IMR-90 (cell line): ENCODE measurements at regions not wholly inside any gene's neighbourhood (a gene's known extent, or its start where the extent isn't known, plus 50 kb on each side); places are given as distances from the start of the nearest gene placed in this dataset.

Source experiments
- ATAC-seq: fragments of 200-7000 bp; cut with Tn5 transposase; 2 replicates; pipeline ENCODE4 v1.9.1; 2020; ENCODE audit warnings: low read depth, mild to moderate bottlenecking, moderate library complexity
- BruUV-seq: library from RNA; stranded (reverse); fragments of 400-500 nt; replicated peaks from 2 replicates; lab custom pipeline; 2021; lab: Mats Ljungman, UMichigan
- CTCF ChIA-PET: fragments of 300-600 bp; formaldehyde crosslinking; extraction: SDS; loops from one replicate; lab custom pipeline; 2021; ENCODE audit warnings: antibody characterized with exemption; lab: Yijun Ruan, JAX
- POLR2A ChIA-PET: fragments of 300-600 bp; sonication (Branson Sonifier 250); formaldehyde crosslinking; loops from one replicate; lab custom pipeline; 2022; ENCODE audit warnings: antibody characterized with exemption; ENCODE audit not compliant: unreplicated experiment; lab: Charles Lee
- DNase-seq: peaks from one replicate; pipeline ENCODE4 v3.0.0; 2013
- H2AFZ ChIP-seq: replicated peaks from 2 replicates; pipeline ENCODE3; 2013; ENCODE audit warnings: low read length, mild to moderate bottlenecking; ENCODE audit not compliant: poor library complexity
- H2AK5ac ChIP-seq: 2 replicates; pipeline ENCODE4 v1.6.1; 2013; ENCODE audit warnings: low read depth, low read length, inconsistent platforms
- H2AK9ac ChIP-seq: replicated peaks from 2 replicates; pipeline ENCODE3; 2013; ENCODE audit warnings: mild to moderate bottlenecking, low read depth, low read length, moderate library complexity; ENCODE audit not compliant: poor library complexity
- H2BK120ac ChIP-seq: 2 replicates; pipeline ENCODE4 v1.6.1; 2013; ENCODE audit warnings: low read depth, low read length, inconsistent platforms
- H2BK15ac ChIP-seq: 3 replicates; pipeline ENCODE4 v1.6.1; 2013; ENCODE audit warnings: low read depth, low read length, inconsistent platforms
- H2BK20ac ChIP-seq: 2 replicates; pipeline ENCODE4 v1.6.1; 2013; ENCODE audit warnings: low read depth, mild to moderate bottlenecking, inconsistent platforms, low read length, moderate library complexity
- H2BK5ac ChIP-seq: 2 replicates; pipeline ENCODE4 v1.6.1; 2013; ENCODE audit warnings: mild to moderate bottlenecking, low read depth, low read length, inconsistent platforms; ENCODE audit not compliant: poor library complexity, severe bottlenecking
- H3K14ac ChIP-seq: replicated peaks from 2 replicates; pipeline ENCODE4 v1.6.1; 2013; ENCODE audit warnings: low read depth, low read length, inconsistent platforms
- H3K18ac ChIP-seq: 2 replicates; pipeline ENCODE4 v1.6.1; 2013; ENCODE audit warnings: low read depth, low read length, control low read depth
- H3K23ac ChIP-seq: 2 replicates; pipeline ENCODE4 v1.6.1; 2013; ENCODE audit warnings: low read depth, low read length, inconsistent platforms
- H3K27ac ChIP-seq: 2 replicates; pipeline ENCODE4 v1.5.1; 2013; ENCODE audit warnings: mild to moderate bottlenecking, control low read depth, low read length; ENCODE audit not compliant: insufficient read depth
- H3K27me3 ChIP-seq: 2 replicates; pipeline ENCODE4 v1.6.1; 2013; ENCODE audit warnings: low read length; ENCODE audit not compliant: control insufficient read depth, insufficient read depth
- H3K36me3 ChIP-seq: 2 replicates; pipeline ENCODE4 v1.6.1; 2013; ENCODE audit warnings: low read length, mixed read lengths; ENCODE audit not compliant: control insufficient read depth, insufficient read depth
- H3K4ac ChIP-seq: 2 replicates; pipeline ENCODE4 v1.6.1; 2013; ENCODE audit warnings: low read depth, low read length, inconsistent platforms
- H3K4me1 ChIP-seq: 2 replicates; pipeline ENCODE4 v1.6.1; 2013; ENCODE audit warnings: low read length, mixed read lengths; ENCODE audit not compliant: control insufficient read depth, insufficient read depth
- H3K4me2 ChIP-seq: 2 replicates; pipeline ENCODE4 v1.6.1; 2013; ENCODE audit warnings: low read depth, mild to moderate bottlenecking, control low read depth, low read length, moderate library complexity
- H3K4me3 ChIP-seq: 2 replicates; pipeline ENCODE4 v1.5.1; 2013; ENCODE audit warnings: low read depth, mild to moderate bottlenecking, control low read depth, low read length, moderate library complexity; ENCODE audit not compliant: insufficient read depth
- H3K56ac ChIP-seq: 2 replicates; pipeline ENCODE4 v1.6.1; 2013; ENCODE audit warnings: low read length, inconsistent platforms; ENCODE audit not compliant: insufficient read depth; ENCODE audit errors: extremely low read depth
- H3K79me1 ChIP-seq, 2 experiments: 2 replicates each; pipeline ENCODE4 v1.6.1; 2013; ENCODE audit warnings: low read length in 2 of 2, inconsistent platforms in 1 of 2, low read depth in 1 of 2
- H3K9ac ChIP-seq: 2 replicates; pipeline ENCODE4 v1.6.1; 2013; ENCODE audit warnings: low read depth, low read length, control low read depth
- H3K9me1 ChIP-seq: 2 replicates; pipeline ENCODE4 v1.6.1; 2013; ENCODE audit warnings: low read length, inconsistent platforms; ENCODE audit not compliant: insufficient read depth
- H3K9me3 ChIP-seq: 2 replicates; pipeline ENCODE4 v1.6.1; 2013; ENCODE audit warnings: low read length; ENCODE audit not compliant: control insufficient read depth, insufficient read depth
- H4K20me1 ChIP-seq: 2 replicates; pipeline ENCODE4 v1.6.1; 2013; ENCODE audit warnings: low read length, inconsistent platforms; ENCODE audit not compliant: insufficient read depth
- H4K5ac ChIP-seq: 2 replicates; pipeline ENCODE4 v1.6.1; 2013; ENCODE audit warnings: mild to moderate bottlenecking, low read depth, low read length, control low read depth
- H4K8ac ChIP-seq, 2 experiments: 2 replicates each; pipeline ENCODE4 v1.6.1; 2013; ENCODE audit warnings: low read depth in 2 of 2, low read length in 2 of 2, control low read depth in 1 of 2, inconsistent platforms in 1 of 2
- H4K91ac ChIP-seq: 2 replicates; pipeline ENCODE4 v1.6.1; 2013; ENCODE audit warnings: low read depth, low read length, inconsistent platforms; ENCODE audit not compliant: insufficient read depth
- BHLHE40 ChIP-seq: fragments of 150-350 bp; IDR thresholded peaks from 2 replicates; pipeline ENCODE4 v1.6.1; 2016; ENCODE audit warnings: mild to moderate bottlenecking, low read depth, low read length
- FOS ChIP-seq: fragments of 150-350 bp; IDR thresholded peaks from 2 replicates; pipeline ENCODE4 v1.6.1; 2016; ENCODE audit warnings: low read depth, low read length
- MAFK ChIP-seq: IDR thresholded peaks from 2 replicates; pipeline ENCODE4 v1.6.1; 2012; ENCODE audit warnings: low read depth, low read length, improper control_type of control experiment
- MAZ ChIP-seq: IDR thresholded peaks from 2 replicates; pipeline ENCODE4 v1.6.1; 2012; ENCODE audit warnings: low read depth, mild to moderate bottlenecking, low read length, improper control_type of control experiment, moderate library complexity, borderline replicate concordance
- RCOR1 ChIP-seq: IDR thresholded peaks from 2 replicates; pipeline ENCODE4 v1.6.1; 2012; ENCODE audit warnings: mild to moderate bottlenecking, low read length, improper control_type of control experiment; ENCODE audit not compliant: insufficient replicate concordance
- RFX5 ChIP-seq: IDR thresholded peaks from 2 replicates; pipeline ENCODE4 v1.8.0; 2012; ENCODE audit warnings: low read depth, mild to moderate bottlenecking, low read length, moderate library complexity
- SMC3 ChIP-seq: fragments of 150-350 bp; IDR thresholded peaks from 2 replicates; pipeline ENCODE4 v1.6.1; 2016; ENCODE audit warnings: low read depth, mild to moderate bottlenecking, antibody characterized with exemption, low read length, moderate library complexity
- dilution Hi-C: fragments of 300-500 bp; cut with HindIII; formaldehyde crosslinking; loops from one replicate; pipeline ENCODE4 v1.14.3; 2018; ENCODE audit warnings: low sequenced_read_pairs; ENCODE audit not compliant: unreplicated experiment
- in situ Hi-C: fragments of 300-500 bp; cut with MboI; formaldehyde crosslinking; loops from 3 replicates; pipeline ENCODE4 v1.14.3; 2019; ENCODE audit warnings: low sequenced_read_pairs, inconsistent platforms, mixed read lengths
- intact Hi-C: fragments of 100-400 bp; cut with micrococcal nuclease; formaldehyde crosslinking; loops from 2 replicates; pipeline ENCODE4 v1.10.0; 2022

- H3K9ac ChIP-seq: peak overlapping the region; percentile 75; the same call in 1 of the 2 replicates
- intact Hi-C loops: loop anchor here (5.0 kb wide), 5 partner anchors 39 to 271 kb away; partner anchors contain the start of gene ELL2
Measured at GRCh38 chr5:96065685-96066385, 104.2 kb upstream of the ELL2 start.

More at GRCh38 chr5:96065685-96066385, 104.2 kb upstream of the ELL2 start:
- Histone ChIP-seq H4K8ac (peak overlapping the region; percentile 83 to 93), H2BK15ac (peak overlapping the region; percentile 94), H3K4ac (peak overlapping the region; percentile 51), H4K5ac (peak overlapping the region; percentile 32), H3K9me3 (no peaks in the 10 kb centered on the region), H3K4me1 (peaks cover 17% of the 10 kb centered on the region), H4K20me1 (no peaks in the 10 kb centered on the region), H2BK20ac (peak overlapping the region; percentile 84), H3K56ac (peak overlapping the region; percentile 71), H3K36me3 (no peaks in the 10 kb centered on the region), H2AK5ac (peak overlapping the region; percentile 82), H3K4me3 (no peak overlapping the region), H3K9me1 (peaks cover 13% of the 10 kb centered on the region), H2BK120ac (peak overlapping the region; percentile 91), H2BK5ac (peak overlapping the region; percentile 100), H4K91ac (peak overlapping the region; percentile 78), H3K27me3 (no peaks in the 10 kb centered on the region), H3K14ac (peak overlapping the region; percentile 65), H3K79me1 (peaks cover 3 to 20% of the 10 kb centered on the region in 2 experiments), H2AFZ (peak overlapping the region; percentile 46), H3K4me2 (peak overlapping the region; percentile 21; the same call in 1 of the 2 replicates), H3K27ac (peak overlapping the region; percentile 70), H2AK9ac (peak overlapping the region; percentile 22), H3K18ac (peak overlapping the region; percentile 70), H3K23ac (peak overlapping the region; percentile 71; the same call in 1 of the 2 replicates)
- in situ Hi-C loops (no loop called here), dilution Hi-C loops (no loop called here)
- DNase-seq (no peak), ATAC-seq (no peak)
- no TSS peak for BruUV-seq
- TF ChIP-seq RCOR1 (no peak), RFX5 (no peak), FOS (no peak), BHLHE40 (no peak), MAFK (no peak), MAZ (no peak), SMC3 (no peak)
- ChIA-PET POLR2A (interaction anchor here (0.6 kb wide), 1 partner anchor 16 kb away, joined by 6 read pairs; no protein-coding TSS in a partner anchor), CTCF (interaction anchor here (0.8 kb wide), 1 partner anchor 107 kb away, joined by 3 read pairs; no protein-coding TSS in a partner anchor)
